Daoy (cell line): ENCODE measurements at regions not wholly inside any gene's neighbourhood (a gene's known extent, or its start where the extent isn't known, plus 50 kb on each side); places are given as distances from the start of the nearest gene placed in this dataset.
"Not testable (repeated sequence)": the region's sequence is repeated elsewhere in the genome, so short reads cannot be mapped to it uniquely, and the experiment has no call there.

Experiments used
- DNase-seq: peaks from one replicate; pipeline ENCODE4 v3.0.0-alpha.2; 2015; ENCODE audit warnings: low read depth

DNA sequence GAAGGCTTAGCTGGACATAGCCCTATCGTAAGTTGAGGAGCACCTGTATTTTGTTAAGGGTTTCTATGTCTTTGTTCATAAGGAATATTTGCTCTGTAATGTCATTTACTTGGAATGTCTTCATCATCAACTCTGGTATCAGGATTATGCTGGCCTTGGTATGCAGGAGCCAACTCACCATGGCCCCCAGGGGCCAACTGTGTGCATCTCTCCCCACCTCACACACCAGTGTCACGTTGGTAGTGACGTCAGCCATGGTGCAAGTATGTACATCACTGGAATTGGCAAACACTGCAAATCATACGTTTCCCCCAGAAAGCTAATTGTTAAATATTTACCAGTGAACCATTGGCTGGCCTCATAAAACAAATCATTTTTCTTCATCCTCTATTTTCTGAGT, 70.8 kb downstream of the YTHDF1 start:
- no peak for DNase-seq

DNA sequence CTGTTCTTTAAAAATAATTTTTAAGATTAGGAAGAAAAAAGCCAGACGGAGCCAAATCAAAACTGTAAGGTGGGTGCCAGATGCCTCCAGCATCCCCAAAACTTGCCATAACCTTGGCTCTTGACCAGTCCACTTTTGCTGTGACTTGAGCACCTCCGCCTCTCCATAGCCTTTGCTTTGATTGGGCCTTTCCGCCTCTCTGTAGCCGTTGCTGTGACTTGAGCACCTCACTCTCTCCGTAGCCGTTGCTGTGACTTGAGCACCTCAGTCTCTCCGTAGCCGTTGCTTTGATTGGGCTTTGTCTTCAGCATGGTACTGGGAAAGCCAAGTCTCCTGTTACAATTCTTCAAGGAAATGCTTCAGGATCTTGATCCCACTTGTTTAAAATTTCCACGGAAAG, 73.0 kb downstream of the YTHDF1 start:
- DNase-seq = no peak

DNA sequence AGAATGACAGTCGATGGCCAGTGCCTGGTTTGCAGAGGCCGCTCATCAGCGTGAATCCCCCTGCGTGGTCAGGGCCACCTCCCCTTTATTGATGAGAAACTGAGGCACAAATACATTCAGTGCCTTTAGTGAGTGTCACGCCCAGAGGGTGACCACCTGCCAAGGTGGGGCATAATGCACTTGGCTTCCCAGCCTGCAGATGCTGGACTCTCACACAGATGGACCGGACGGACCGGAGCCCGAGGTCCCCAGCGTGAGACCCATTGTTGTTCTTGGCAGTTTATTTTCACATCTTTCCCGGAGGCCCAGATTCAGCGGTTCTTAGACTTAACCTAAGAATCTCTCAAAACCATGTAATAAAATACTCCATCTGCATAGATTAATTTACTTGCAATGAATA, 74.4 kb downstream of the YTHDF1 start:
- DNase-seq = no peak

DNA sequence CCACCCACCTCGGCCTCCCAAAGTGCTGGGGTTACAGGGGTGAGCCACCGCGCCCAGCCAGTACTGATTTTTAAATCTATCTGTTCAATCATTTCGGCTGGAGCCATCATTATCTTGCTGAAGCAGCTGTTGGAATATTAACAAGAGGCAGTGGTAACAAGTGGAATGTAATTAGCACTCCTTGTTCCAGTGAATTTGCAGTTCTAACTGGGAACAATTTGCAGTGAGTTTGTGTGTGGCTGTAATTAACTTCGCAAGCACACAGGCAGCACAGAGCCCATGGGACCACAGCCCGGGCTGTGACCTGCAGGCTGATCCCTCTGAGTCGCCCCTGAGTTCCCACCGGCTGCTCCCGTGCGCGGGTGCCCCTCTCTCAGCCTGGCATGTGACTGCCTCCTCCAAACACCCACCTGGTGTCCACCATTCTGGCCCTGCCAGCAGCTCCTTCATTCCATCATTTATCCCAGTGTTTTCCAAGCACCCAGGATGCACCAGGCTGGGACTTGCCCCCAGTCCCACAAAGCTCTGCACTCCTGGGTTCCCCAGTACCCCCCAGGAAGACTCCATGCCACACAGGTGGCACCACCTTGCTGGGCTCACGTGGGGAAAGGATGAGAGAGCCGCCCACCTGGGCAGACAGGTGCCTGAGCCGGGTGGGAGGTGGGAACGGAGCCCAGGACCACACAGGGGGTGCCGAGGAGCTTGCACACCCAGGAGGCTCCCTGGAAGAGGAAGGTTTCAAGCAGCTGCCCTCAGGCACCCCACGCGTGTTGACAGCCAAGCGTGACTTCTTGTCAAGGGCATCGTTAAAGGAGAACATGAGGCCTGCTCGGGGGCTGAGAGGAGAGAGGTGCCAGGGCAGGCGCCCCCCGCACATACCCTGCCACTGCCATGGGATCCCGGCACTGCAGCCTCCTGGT, 75.2 kb downstream of the YTHDF1 start:
- no peak for DNase-seq

DNA sequence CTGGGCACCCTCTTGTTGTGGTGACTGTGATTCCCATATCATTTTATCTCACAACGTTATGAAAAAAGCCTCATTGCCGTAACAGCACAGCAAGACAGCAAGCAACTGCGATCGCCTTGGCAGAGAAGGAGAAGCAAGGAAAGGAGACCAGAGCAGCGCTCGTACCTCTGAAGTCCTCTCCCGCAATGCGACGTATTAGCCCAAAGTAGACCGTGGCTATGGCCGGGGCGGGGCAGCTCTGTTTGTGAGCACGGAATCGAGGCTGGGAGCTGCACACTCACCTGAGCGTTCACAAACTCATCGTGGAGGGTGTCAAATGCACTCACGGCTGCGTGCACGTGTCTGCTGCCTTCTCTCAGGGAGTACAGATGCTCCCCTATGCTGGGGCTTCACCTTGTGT, 76.1 kb downstream of the YTHDF1 start:
- no peak for DNase-seq

DNA sequence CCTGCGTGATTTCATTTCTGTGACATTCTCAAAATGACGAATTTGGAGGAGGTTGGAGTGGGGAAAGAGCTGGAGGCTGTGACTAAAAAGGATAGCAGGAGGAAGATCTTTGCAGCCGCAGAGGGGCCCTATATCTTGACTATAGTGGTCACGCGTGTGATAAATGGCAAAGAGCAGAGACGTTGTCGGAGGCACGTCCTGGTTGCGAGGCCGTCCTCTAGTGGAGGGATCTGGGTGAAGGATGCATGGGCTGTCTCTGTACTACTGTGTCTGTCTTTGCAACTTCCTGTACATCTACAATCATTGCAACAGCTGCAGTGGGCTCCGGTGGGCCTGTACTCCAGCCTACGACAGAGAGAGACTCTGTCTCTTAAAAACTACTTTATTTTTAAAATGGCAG, 76.6 kb downstream of the YTHDF1 start:
- no peak for DNase-seq

DNA sequence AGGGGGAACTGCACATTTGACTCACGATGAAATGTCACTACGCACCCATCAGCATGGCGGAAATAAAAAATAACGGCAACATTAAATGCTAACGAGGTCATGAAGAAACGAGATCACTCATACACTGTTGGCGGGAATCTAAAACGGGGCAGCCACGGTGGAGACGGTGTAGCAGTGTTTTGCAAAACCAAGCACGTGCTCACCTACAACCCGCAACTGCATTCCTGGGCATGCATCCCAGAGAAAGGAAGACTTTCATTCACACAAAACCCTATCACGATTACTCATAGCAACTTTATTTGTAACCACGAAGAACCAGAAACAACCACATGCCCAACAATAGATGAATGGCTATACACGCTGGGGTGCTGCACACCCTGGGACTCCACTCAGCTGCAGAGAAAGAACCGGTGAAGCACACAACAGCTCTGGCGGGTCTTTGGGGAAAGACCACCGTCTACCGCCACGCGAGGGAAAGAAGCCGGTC, 77.0 kb downstream of the YTHDF1 start:
- peak; percentile 68 for DNase-seq

DNA sequence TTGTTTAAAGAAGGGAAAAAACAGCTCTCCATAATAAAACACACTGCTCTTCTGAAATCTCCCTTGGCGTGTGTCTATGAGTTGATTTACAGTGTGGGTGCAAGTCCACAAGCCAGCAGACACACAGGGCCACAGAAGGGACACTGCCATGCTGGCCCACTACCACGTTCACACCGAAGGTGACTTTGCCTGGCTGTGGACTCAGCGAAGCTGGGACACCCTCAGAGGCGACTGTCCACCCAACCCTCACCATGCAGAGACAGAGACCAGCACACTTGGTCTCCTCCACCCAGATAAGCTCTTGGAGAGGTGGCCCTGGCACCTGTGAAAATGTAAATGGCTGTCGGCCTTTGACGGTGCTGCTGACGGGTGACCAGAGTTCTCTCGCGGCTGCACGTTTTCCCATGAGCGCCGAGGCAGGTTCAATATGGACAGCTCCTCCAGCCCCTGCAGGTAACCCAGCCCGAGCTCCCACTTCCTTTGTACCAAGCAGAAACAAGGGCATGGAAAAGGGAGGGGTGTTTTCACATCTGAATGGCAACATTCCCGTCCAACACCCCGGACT, 78.0 kb downstream of the YTHDF1 start:
- DNase-seq = no peak

DNA sequence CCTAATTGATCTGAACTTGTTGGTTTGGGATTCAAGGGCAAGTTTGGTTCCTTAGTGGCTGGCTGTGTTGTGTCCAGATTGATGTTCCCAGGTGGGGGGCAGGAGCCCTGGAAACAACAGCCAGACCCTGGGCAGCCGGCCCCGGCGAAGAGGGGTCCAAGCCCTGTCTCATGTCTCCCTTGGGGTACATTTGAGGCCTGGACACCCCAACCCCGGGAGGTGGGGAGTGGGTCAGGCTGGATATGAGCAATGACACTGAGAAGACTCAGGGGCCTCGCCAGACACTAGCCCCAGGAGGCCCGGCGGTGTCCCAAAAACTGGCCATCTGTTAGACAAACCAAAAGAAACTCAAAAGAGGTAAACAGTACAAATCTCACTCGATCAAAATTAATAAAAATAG, 79.6 kb downstream of the YTHDF1 start:
- DNase-seq = no peak

DNA sequence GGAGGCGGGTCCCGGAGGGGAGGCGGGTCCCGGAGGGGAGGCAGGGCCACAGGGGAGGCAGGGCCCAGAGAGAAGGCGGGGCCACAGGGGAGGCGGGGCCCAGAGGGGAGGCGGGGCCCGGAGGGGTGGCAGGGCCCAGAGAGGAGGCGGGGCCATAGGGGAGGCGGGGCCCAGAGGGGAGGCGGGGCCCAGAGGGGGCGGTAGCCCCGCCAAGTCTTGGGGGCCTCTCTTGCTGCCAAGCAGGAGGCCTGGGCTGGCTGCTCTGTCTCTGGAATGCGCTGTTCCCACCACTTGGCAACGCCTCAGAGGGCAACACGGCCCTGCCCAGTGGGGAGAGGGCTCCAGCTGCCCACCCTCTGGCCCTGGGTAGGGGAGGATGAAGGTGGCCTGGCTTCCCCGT, 80.5 kb downstream of the YTHDF1 start:
- peak; percentile 29 for DNase-seq

DNA sequence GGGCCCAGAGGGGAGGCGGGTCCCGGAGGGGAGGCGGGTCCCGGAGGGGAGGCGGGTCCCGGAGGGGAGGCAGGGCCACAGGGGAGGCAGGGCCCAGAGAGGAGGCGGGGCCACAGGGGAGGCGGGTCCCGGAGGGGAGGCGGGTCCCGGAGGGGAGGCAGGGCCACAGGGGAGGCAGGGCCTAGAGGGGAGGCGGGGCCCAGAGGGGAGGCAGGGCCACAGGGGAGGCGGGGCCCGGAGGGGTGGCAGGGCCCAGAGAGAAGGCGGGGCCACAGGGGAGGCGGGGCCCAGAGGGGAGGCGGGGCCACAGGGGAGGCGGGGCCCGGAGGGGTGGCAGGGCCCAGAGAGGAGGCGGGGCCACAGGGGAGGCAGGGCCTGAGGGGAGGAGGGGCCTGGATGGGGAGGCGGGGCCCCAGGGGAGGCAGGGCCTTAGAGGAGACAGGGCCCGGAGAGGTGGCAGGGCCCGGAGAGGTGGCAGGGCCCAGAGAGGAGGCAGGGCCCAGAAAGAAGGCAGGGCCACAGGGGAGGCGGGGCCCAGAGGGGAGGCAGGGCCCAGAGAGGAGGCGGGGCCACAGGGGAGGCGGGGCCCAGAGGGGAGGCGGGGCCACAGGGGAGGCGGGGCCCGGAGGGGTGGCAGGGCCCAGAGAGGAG, 81.1 kb downstream of the YTHDF1 start:
- DNase-seq = not testable (repeated sequence)

DNA sequence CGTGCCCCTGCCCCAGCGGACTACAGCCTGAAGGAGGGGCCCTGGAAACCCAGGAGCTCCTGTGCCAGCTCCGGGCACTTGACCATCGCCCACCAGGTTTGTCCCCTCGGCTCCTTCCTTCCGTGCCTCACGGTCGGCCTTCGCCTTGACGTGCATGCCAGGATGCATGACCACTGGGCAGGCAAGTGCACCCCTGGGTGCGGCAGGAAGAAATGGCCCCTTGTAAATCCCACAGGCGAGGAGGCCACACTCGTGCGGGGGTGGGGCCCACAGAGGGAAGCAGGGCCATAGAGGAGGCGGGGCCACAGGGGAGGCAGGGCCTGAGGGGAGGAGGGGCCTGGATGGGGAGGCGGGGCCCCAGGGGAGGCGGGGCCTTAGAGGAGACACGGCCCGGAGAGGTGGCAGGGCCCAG, 81.7 kb downstream of the YTHDF1 start:
- DNase-seq = no peak

DNA sequence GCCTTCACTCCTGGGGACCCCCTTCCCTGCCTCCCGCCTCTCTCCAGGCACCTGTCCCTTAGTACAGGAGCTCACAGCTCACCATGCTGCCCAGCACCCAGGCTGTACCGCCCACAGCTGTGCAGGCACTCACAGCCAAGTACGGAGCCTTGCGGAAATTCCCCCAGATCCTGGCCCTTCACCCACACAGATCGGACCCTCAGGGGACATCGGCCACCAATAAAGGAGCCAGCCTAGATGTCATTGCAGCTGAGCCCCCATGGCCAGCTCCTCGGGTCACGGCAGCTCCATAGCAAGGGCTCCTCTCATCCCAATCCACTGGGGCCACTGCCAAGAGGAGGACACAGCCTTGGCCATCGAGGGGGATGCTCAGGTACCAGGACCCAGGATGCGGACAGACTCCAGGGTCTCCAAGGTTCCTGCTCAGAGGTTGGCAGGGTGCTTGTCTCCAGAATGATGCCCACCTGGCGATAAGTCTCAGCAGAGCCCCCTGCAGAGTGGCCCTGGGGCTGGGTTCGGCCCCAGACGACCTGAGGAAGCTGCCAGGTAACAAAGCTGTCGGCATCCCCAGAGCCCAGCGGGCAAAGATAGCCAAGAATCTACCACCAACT, 82.3 kb downstream of the YTHDF1 start:
- DNase-seq = no peak

DNA sequence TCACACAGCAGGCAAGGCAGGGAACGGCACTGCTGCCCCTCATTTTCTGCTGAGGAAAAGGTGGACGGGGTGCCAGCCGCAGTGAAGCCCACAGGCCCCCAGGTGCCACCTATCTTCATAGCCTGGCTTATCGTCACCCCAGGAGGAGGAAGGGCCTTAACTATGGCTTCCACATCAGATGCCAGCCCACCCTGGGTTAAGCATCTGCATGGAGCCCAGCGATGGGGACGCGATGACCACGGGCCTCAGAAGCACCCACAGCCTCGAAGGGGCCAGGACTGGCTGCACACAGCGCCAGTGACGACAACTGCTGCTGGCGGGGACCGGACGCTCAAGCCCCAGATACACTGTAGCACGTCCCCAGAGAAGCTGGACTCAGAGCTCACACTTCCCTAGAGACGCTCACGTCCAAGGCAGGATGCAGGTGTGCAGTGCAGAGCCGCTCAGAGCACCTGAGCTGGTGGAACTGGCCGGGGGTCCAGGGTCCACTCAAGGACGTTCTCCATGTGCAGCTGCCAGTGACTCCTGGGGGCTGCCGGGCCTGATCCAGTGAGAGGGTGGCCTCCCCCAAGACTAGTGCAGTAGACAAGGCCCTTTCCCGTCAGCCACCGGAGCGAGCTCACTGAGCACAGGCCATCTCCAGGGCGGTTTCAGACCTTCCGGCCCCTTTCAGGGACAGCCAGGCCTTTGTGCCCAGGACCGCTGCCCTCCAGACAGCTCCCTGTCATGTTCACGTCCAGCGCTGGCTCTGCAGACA, 83.0 kb downstream of the YTHDF1 start:
- DNase-seq = no peak

DNA sequence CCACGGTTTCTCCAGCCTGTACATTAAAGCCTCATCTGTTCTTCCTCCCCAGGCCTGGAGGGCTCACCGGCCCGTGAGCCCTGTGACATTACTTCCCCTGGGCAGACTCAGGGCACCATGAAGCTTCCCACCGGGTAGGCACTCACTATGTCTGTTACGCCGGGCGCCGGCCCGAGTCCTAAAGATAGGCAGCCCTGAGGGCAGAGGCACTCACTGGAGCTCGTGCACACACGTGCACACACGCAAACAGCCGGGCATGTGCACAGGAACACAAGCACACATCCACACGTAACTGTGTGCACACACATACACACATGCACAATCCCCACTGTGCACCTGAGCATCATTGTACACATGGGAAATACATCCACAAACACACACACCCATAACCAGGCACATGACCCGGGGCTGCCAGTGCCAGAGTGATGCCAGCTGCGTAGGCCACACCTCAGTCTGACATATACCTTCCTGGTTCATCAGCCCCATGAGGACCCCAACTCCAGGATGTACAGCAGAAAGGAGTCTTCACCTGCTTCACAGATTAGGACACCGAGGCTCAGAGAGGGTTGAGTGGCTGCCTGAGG, 83.7 kb downstream of the YTHDF1 start:
- no peak for DNase-seq

DNA sequence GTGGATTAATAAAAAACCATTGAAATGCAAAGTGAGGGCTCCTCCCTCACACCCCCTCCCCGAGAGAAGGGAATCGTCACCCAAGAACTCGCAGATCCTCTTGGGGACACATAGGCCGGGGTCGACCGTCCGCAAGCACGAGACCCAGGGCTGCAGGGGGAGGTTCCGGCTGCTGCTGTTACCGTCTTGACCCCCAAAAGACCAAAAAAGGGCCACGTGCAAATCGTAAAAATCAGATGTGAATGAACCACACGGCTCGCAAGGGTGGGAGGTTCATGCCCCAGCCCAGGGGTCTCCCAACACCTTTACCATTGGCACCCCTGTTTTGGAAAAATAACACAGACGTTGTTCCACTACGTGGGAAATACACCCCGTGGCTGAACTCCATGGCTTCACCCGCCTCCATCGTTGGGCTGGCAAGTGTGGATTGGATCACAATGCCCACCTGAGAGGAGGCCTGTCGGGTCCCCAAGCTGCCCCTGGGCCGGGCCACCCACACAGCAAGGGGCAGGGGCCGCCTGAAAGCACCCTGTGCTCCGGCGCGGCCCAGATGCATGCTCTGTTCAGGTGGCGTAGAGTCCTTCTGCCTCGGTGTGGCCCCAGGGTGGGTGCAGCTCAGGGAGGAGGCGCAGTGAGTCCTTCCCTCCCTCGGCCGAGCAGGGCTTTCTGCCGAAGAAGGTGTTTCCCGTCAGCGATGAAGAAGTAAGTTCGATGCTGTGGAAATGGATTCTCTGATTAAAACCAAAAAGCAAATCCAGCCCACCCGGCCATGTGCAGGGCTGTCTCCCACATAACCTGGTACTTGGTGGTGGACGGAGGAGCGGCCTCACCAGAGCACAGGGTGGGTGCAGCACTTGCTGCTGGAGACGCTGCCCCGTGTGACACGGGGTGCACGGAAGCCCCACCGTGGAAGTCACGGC, 85.0 kb downstream of the YTHDF1 start:
- no peak for DNase-seq

DNA sequence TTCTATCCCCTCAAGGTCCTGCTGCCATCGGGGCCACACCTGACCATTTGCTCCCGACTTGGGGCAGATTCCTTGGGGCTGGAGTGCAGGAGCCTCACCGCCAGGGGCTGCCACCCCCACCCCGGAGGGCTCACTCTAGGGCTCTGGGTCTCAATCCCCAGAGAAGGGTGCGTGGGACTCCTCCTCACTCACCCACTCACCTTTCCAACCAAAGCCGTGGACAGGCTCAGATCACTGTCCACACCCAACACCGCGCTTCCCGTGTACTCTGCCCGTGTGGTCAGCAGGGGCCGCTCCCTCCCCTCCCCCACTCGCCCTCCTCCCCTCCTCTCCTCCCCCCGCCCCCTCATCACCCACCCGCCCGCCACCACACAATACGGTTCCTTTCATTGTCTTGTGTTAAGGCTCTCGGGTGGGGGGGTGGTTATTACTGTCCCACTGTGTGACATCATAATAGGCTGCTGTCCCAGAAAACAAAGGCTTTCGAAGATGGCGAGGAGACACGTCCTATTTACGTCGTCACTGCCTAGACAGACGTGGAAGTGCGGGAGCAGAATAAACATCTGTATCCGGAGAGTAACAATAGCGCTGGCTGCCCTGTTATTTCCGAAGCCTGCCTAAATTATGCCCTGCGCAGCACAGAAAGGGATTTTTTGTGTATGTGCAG, 85.8 kb downstream of the YTHDF1 start:
- DNase-seq = no peak

DNA sequence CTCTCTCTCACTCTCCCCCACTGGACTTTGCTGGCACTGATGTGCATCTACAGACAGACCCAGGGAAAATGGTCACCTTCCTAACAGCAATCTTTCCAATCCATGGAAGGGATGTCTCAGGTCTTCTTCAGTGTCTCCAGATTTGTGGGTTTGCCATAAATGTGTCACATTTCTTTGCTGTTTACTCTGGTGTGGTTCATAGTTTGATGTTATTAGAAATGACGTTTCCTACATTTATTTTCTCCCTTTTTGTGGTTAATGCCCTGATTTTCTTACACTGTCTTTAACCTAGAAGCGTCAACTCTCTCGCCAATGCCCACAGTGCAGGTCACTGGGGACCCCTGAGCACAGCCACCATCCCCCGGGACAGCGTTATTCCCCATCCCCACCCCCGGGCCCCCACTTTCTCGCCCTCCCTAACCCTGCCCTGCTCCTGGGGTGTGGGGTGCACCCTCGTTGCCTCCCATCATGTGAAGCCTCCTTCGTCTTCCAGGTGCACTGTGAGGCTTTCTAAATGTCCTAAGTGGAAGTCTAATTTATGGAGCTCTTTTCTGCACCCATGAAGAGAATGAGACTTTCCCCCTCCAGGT, 86.5 kb downstream of the YTHDF1 start:
- DNase-seq = no peak

DNA sequence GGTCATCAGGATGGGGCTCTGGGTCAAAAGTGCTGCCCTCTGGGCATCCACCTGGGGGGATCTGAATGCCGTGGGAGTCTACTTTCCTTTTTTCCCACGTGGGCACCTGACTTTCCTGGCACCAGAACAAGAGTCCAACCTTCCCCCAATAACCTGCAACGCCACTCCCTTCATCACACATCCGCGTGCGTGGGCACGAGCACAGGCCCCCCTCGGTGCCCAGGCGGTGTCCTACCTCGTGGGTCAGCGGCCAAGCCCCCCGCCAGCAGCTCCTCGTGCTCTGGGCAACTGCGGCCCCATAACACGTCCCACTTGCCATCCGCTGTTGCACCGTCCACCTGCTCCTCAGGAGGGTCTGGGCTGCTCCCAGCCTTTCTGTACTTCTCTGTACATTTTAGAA, 87.0 kb downstream of the YTHDF1 start:
- DNase-seq = no peak
